ENCODE measurements at regions not wholly inside any gene's neighbourhood (a gene's known extent, or its start where the extent isn't known, plus 50 kb on each side); places are given as distances from the start of the nearest gene placed in this dataset.

- no peak for TF ChIP-seq CTCF (IDR thresholded peaks at IDR 0.05)
- H3K27me3 ChIP-seq (ENCODE audit: control insufficient read depth, insufficient read depth, low read length), result no peaks in the 10 kb centered on the region
- peak overlapping the region; percentile 58 for H3K4me2 ChIP-seq (ENCODE audit: low read length)
- H3K79me2 ChIP-seq, result no peaks in the 10 kb centered on the region
- no peaks in the 10 kb centered on the region for H3K36me3 ChIP-seq (ENCODE audit: control insufficient read depth, insufficient read depth, low read length)
- H3K9me3 ChIP-seq (ENCODE audit: control insufficient read depth, low read length), result no peaks in the 10 kb centered on the region
- peak overlapping the region; percentile 90 for H3K27ac ChIP-seq
- H3K4me3 ChIP-seq (ENCODE audit: low read depth, low read length), result peak overlapping the region; percentile 12
- H3K9ac ChIP-seq, result no peak overlapping the region
- H2AFZ ChIP-seq, result peak overlapping the region; percentile 72
- peaks cover 30% of the 10 kb centered on the region for H3K4me1 ChIP-seq
These were observed 61.2 kb upstream of the SGK1 start for GRCh38 chr6:134379076-134379475.

- Histone ChIP-seq H3K79me2 (no peaks in the 10 kb centered on the region), H3K27ac (peak overlapping the region; percentile 90), H3K4me3 (ENCODE audit: low read depth, low read length) (no peak overlapping the region), H3K4me1 (peaks cover 33% of the 10 kb centered on the region), H3K4me2 (ENCODE audit: low read length) (peak overlapping the region; percentile 58), H3K9ac (no peak overlapping the region), H2AFZ (peak overlapping the region; percentile 72), H3K9me3 (ENCODE audit: control insufficient read depth, low read length) (no peaks in the 10 kb centered on the region), H3K27me3 (ENCODE audit: control insufficient read depth, insufficient read depth, low read length) (no peaks in the 10 kb centered on the region), H3K36me3 (ENCODE audit: control insufficient read depth, insufficient read depth, low read length) (no peaks in the 10 kb centered on the region)
- no peak for TF ChIP-seq CTCF (IDR thresholded peaks at IDR 0.05)
These were observed 60.5 kb upstream of the SGK1 start for GRCh38 chr6:134378426-134378825.

- TF ChIP-seq CTCF (IDR thresholded peaks at IDR 0.05), result no peak
- H3K79me2 ChIP-seq, result no peaks in the 10 kb centered on the region
These were observed 58.9 kb upstream of the SGK1 start for GRCh38 chr6:134376785-134377184.

GRCh38 chr6:134375220-134375580, 57.3 kb upstream of the SGK1 start:
- Histone ChIP-seq H3K27ac (no peak overlapping the region), H3K79me2 (no peaks in the 10 kb centered on the region), H3K9ac (no peak overlapping the region), H2AFZ (no peak overlapping the region), H3K4me2 (ENCODE audit: low read length) (no peak overlapping the region), H3K4me1 (peaks cover 29% of the 10 kb centered on the region), H3K27me3 (ENCODE audit: control insufficient read depth, insufficient read depth, low read length) (no peaks in the 10 kb centered on the region), H3K4me3 (ENCODE audit: low read depth, low read length) (no peak overlapping the region), H3K36me3 (ENCODE audit: control insufficient read depth, insufficient read depth, low read length) (no peaks in the 10 kb centered on the region), H3K9me3 (ENCODE audit: control insufficient read depth, low read length) (no peaks in the 10 kb centered on the region)
- TF ChIP-seq CTCF (IDR thresholded peaks at IDR 0.05), result no peak

More at GRCh38 chr6:134376785-134377184, 58.9 kb upstream of the SGK1 start:
- no peaks in the 10 kb centered on the region for H3K36me3 ChIP-seq (ENCODE audit: control insufficient read depth, insufficient read depth, low read length)
- no peak overlapping the region for H3K4me2 ChIP-seq (ENCODE audit: low read length)
- no peaks in the 10 kb centered on the region for H3K9me3 ChIP-seq (ENCODE audit: control insufficient read depth, low read length)
- H2AFZ ChIP-seq, result no peak overlapping the region
- H3K27me3 ChIP-seq (ENCODE audit: control insufficient read depth, insufficient read depth, low read length), result no peaks in the 10 kb centered on the region
- peaks cover 38% of the 10 kb centered on the region for H3K4me1 ChIP-seq
- H3K9ac ChIP-seq, result no peak overlapping the region
- no peak overlapping the region for H3K27ac ChIP-seq
- no peak overlapping the region for H3K4me3 ChIP-seq (ENCODE audit: low read depth, low read length)

- no peak overlapping the region for H3K4me2 ChIP-seq (ENCODE audit: low read length)
- H3K4me3 ChIP-seq (ENCODE audit: low read depth, low read length), result no peak overlapping the region
- peaks cover 29% of the 10 kb centered on the region for H3K4me1 ChIP-seq
- H3K9ac ChIP-seq, result no peak overlapping the region
- no peaks in the 10 kb centered on the region for H3K79me2 ChIP-seq
- H3K27me3 ChIP-seq (ENCODE audit: control insufficient read depth, insufficient read depth, low read length), result no peaks in the 10 kb centered on the region
- H3K9me3 ChIP-seq (ENCODE audit: control insufficient read depth, low read length), result no peaks in the 10 kb centered on the region
- no peaks in the 10 kb centered on the region for H3K36me3 ChIP-seq (ENCODE audit: control insufficient read depth, insufficient read depth, low read length)
- peak overlapping the region; percentile 18 for H2AFZ ChIP-seq
- no peak for TF ChIP-seq CTCF (IDR thresholded peaks at IDR 0.05)
- no peak overlapping the region for H3K27ac ChIP-seq
These were observed 56.7 kb upstream of the SGK1 start for GRCh38 chr6:134374491-134375219.
